Left lobe of liver (tissue), 2 donors: ENCODE measurements at regions not wholly inside any gene's neighbourhood (a gene's known extent, or its start where the extent isn't known, plus 50 kb on each side); places are given as distances from the start of the nearest gene placed in this dataset.
"Not testable (repeated sequence)": the region's sequence is repeated elsewhere in the genome, so short reads cannot be mapped to it uniquely, and the experiment has no call there.

Experiments
- ATAC-seq: fragments of 200-7000 bp; cut with Tn5 transposase; one replicate; pipeline ENCODE4 v1.9.1; 2020; ENCODE audit warnings: mild to moderate bottlenecking, moderate library complexity
- DNase-seq: peaks from one replicate; pipeline ENCODE4 v3.0.0-alpha.2; 2020; ENCODE audit warnings: low spot score
- donor health status: DM: no; HTN: no; CAD: no; lungs with moderate emphysema.
- donor health status: DM: no; HTN: yes; CAD: no.

DNA sequence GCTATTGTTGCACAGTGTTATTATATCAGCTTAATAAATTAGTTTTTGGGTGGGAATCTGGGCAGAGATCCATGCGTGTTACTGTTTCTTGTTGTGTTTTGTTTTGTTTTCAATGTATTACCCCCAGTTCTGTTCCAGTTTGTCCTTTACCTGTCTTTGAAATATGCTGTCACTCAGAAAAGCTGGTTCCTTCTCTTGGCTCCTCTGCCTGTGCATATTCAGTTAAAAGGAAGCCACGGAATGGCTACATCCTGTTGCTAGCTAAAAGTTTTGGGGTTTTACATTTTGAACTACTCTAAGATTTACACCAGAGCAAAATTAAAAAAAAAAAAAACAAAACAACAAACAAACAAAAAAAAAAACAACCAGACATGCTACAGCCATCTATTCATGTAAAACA lies 374.9 kb upstream of the RORB start:
- ATAC-seq (no peak), DNase-seq (no peak)

DNA sequence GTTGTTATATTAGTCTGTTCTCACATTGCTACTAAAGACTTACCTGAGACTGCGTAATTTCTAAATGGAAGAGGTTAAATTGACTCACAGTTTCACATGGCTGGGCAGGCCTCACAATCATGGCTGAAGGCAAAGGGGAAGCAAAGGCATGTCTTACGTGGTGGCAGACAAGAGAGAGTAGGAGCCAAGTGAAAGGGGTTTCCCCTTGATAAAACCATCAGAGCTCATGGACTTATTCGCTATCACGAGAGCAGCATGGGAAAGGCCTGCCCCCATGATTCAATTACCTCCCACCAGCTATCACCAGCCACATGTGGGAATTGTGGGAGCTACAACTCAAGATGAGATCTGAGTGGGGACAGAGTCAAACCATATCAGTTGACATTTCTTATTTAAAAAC lies 374.5 kb upstream of the RORB start:
- no peak for ATAC-seq
- no peak for DNase-seq

- ATAC-seq (no peak), DNase-seq (no peak)
Observed at GRCh38 chr9:74125941-74126340, 371.2 kb upstream of the RORB start.

- DNase-seq, result no peak
- ATAC-seq, result no peak
Observed at GRCh38 chr9:74132986-74133385, 364.1 kb upstream of the RORB start.

GRCh38 chr9:74133921-74134320 lies 363.2 kb upstream of the RORB start:
- ATAC-seq, result no peak
- DNase-seq, result no peak

DNA sequence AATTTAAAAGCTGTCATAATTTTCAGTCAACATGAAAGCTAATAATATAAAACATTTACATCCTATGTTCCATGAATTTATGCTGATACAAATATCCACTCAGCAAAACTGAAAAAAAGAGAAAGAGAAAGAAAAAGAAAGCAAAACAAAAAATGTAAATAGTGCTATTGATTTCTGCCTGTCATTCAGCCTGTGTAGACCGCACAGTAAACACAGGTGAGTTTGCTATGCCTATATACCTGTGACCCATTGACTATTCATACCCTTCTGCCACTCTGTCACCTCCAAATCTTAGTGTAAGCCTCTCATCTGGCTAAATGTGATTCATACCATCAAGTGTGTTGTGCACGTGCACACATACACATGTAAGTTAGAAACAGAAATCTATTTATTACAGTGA lies 359.0 kb upstream of the RORB start:
- ATAC-seq, result peak; percentile 33
- DNase-seq, result no peak

DNA sequence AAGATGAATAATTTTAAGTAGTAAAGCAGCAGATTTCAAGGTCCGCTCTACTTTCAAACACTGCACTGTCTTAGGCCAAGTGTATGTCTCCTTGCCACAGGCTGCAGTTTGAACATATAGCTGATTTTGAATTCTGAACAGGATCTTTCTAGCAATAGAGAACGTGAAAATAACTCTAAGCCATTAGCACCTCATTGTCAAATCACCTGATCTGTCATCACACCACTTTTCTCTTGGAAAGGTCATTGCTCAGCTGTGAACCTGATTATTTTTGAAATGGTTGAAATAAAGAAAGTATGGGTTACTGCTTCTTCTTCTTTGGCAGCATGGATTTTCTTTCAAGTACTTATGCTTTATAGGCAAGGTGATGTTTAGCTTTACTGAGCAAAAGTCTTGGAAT lies 357.0 kb upstream of the RORB start:
- no peak for ATAC-seq

GRCh38 chr9:74147906-74148305 lies 349.2 kb upstream of the RORB start:
- ATAC-seq, result no peak
- no peak for DNase-seq

More for the DNA sequence above, 357.0 kb upstream of the RORB start:
- DNase-seq, result no peak

DNA sequence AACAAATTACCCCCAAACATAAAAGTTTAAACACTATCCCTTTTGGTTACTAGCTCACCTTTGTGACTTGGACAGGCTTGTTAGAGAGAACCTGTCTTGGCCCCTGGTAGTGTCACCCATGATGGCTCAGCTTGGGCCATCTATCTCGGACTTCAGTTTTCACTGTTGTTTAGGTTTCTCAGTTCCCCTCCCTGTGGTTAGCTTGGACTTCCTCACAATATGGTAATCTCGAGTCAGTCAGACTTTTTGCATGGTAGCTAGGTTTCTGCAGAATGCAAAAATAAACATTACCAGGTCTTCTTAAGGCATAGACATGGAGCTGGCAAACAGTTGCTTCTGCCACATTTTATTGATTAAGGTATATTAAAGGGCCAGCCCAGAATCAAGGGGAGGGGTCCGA lies 324.3 kb upstream of the RORB start:
- DNase-seq (no peak), ATAC-seq (no peak)

- ATAC-seq, result no peak
- DNase-seq, result no peak
Observed at GRCh38 chr9:74173284-74173683, 323.9 kb upstream of the RORB start.

DNA sequence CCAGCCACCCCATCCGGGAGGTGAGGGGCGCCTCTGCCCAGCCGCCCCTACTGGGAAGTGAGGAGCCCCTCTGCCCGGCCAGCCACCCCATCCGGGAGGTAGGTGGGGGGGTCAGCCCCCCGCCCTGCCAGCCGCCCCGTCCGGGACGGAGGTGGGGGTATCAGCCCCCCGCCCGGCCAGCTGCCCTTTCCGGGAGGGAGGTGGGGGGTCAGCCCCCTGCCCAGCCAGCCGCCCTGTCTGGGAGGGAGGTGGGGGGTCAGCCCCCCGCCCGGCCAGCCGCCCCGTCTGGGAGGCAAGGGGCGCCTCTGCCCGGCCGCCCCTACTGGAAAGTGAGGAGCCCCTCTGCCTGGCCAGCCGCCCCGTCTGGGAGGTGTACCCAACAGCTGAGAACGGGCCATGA lies 299.4 kb upstream of the RORB start:
- not testable (repeated sequence) for DNase-seq, ATAC-seq

GRCh38 chr9:74205056-74205455 lies 292.1 kb upstream of the RORB start:
- DNase-seq (no peak), ATAC-seq (no peak)

DNA sequence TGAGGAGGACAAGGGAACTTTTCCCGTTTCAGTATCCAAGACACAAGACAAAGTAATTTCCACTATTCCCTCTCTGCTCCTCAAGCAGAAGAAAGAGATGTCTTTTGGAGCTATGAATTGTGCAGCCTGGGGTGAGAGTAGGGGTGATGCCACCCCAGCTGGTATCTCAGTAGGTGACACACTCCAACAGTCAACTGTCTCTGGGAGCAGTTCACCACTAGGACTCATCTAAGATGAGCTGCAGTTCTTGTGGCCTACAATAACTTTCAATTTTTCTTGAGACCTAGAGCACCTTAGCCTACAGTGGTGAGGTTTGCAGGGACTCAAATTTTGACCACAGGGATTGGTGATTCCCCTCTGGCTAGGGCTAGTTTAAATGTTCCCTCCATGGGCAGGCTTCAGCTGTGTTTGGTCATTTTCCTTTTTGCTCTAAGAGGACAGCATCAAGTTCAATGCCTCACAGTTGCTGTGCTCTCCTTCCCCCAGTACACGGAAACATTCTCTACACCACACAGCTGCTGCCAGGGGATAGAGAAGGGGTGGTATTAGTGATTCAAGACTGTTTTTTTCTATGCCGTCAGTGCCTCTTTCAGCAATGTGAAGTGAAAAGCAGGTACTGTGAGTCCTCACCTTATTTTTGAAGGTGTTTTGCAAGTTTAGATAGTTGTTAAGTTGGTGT lies 278.6 kb upstream of the RORB start:
- DNase-seq (no peak), ATAC-seq (no peak)

DNA sequence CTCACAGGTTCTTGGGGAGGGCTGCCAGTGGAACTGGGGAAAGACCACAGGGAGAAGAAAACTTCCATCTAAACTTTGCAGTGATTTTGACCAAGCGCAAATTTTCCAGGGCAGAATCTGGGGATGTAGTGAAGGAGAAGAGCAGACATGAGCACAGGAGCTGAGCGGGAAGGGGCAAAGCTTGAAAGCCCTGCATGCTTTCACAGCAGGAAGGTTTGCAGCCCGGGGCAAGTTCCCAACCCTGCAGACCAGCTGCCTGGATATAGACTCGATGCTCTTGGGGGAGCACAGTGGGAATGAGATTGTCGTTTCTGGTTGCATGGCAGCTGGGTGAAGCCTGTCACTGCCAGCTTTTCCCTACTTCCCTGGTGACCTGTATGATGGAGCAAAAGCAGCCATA lies 276.8 kb upstream of the RORB start:
- ATAC-seq, result no peak

GRCh38 chr9:74236857-74237256 lies 260.3 kb upstream of the RORB start:
- DNase-seq (no peak), ATAC-seq (no peak)

More for the DNA sequence above, 276.8 kb upstream of the RORB start:
- DNase-seq, result no peak

GRCh38 chr9:74245866-74246497 lies 251.2 kb upstream of the RORB start:
- ATAC-seq (no peak), DNase-seq (no peak)

GRCh38 chr9:74255489-74255984 lies 241.6 kb upstream of the RORB start:
- DNase-seq, result no peak
- no peak for ATAC-seq

GRCh38 chr9:74275872-74276508 lies 221.1 kb upstream of the RORB start:
- ATAC-seq (no peak), DNase-seq (no peak)

DNA sequence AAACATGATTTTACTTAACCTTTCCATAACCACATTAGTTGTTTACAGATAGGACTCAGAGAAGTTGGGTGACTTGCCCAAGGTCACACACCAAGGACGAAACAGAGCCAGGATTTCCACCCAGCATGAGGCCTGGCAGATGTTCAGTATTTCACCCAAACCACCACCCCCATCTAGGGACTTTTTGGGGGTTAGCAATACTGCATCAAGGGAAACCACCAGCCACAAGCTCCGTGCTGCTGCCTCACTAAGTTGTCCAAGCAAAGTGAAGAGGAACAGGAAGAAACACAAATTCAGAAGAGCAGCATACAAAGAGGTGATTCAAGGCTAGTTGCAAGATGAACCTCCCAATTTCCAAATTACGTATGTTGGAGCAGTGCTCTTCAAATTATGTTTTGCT lies 219.6 kb upstream of the RORB start:
- ATAC-seq, result no peak

DNA sequence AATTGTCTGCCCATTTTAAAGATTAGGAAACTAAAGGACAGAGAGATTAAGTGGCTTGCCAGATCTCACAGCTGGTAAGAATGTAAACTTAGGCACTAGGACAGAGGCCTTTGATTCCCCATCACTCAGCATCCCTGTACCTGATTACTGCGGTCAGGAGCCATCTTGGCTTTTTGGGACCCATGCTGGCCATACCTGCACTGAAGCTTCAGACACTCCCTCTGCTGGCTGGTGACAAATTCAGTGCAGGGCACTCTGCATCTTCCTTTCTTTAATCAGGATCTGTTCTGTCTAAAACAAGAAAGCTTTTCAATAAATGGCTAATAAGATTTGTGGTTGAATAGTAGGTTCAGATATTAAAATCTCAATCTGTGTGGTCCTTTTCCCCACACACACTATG lies 215.5 kb upstream of the RORB start:
- DNase-seq, result no peak
- ATAC-seq, result peak; percentile 66

More for the DNA sequence above, 219.6 kb upstream of the RORB start:
- no peak for DNase-seq

DNA sequence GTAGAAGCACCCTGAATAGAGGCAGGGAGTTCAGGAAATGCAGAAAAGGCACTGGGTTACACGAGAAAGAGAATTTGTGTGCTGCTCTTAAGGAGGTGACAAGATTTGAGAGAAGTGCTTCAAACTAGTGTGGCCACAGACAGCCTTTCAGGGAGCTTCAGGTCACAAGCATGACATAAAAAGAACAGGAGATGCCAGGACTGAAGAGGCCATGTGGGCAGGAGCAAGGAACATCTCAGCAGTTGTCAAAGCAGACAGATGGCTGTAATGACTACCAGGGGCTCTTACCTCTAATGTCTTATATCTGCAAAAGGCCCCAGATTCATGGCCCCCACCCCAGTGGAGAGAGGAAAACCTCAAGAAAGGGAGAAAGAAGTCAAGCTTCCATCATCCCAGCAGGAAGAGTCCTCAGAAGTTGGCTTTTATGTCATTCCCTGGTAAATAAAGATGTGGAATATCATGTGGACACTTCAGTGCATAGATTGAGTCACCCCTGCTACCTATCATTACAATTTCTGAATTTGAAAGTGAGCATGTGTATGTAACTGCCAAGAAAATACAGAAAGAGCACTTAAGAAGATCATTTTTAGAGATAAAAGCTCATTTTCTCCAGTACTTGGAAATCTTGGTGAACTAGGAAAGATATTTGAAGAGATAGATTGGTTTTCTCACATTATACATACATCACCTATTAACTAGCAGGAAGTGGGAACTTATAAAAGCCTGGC lies 214.4 kb upstream of the RORB start:
- DNase-seq, result no peak
- no peak for ATAC-seq
